ENCODE measurements at regions not wholly inside any gene's neighbourhood (a gene's known extent, or its start where the extent isn't known, plus 50 kb on each side); places are given as distances from the start of the nearest gene placed in this dataset.

DNA sequence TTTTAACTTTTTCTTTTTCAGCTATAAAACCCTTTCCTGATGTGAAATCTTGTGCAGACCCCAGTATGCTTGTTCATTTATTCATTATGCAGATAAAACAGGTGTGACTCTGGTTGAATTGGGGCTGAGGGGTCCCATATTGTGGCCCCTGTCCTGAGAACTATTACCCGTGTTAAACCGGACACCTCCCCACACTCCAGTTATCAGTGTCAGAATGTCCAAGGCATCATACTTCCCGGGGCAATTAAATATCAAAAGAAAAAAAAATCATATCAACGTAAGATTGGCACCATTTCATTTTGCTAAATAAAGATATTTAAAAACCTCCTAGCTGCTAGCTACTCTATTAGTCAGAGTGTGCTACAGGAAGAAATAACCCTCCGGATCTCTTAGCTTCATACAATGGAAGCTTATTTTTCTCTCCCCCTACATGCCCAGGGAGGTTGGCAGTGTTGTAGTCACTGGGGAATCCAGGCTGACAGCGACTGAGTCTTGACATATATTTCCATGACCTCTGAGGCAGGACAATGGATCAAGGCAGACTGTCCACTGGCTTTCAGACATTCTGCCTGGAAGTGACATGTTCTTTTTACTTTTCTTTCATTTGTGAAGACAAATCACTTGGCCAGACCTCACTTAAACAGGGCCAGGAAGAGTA lies 170.0 kb downstream of the SEC61B start:
- H3K27me3 ChIP-seq, result no peaks in the 10 kb centered on the region
- peaks cover 0 to 14% (median 0%) of the 10 kb centered on the region in 9 donors for H3K4me1 ChIP-seq
- H3K36me3 ChIP-seq, result no peaks in the 10 kb centered on the region
- no peak for DNase-seq
- TF ChIP-seq, protein P1, sequence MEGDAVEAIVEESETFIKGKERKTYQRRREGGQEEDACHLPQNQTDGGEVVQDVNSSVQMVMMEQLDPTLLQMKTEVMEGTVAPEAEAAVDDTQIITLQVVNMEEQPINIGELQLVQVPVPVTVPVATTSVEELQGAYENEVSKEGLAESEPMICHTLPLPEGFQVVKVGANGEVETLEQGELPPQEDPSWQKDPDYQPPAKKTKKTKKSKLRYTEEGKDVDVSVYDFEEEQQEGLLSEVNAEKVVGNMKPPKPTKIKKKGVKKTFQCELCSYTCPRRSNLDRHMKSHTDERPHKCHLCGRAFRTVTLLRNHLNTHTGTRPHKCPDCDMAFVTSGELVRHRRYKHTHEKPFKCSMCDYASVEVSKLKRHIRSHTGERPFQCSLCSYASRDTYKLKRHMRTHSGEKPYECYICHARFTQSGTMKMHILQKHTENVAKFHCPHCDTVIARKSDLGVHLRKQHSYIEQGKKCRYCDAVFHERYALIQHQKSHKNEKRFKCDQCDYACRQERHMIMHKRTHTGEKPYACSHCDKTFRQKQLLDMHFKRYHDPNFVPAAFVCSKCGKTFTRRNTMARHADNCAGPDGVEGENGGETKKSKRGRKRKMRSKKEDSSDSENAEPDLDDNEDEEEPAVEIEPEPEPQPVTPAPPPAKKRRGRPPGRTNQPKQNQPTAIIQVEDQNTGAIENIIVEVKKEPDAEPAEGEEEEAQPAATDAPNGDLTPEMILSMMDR (IDR thresholded peaks at IDR 0.05), result no peak
- 26 to 30% methylated on average over 6 of the region's 6 CpGs for WGBS, 2 donors
- no peak overlapping the region for H3K4me3 ChIP-seq
- peak in 5 of 8 donors; percentile 18 to 65 (median 57) for ATAC-seq
- intact Hi-C loops (cut with DNase I), result no loop called here
- no peak overlapping the region for H3K27ac ChIP-seq
- no peaks in the 10 kb centered on the region for H3K9me3 ChIP-seq

DNA sequence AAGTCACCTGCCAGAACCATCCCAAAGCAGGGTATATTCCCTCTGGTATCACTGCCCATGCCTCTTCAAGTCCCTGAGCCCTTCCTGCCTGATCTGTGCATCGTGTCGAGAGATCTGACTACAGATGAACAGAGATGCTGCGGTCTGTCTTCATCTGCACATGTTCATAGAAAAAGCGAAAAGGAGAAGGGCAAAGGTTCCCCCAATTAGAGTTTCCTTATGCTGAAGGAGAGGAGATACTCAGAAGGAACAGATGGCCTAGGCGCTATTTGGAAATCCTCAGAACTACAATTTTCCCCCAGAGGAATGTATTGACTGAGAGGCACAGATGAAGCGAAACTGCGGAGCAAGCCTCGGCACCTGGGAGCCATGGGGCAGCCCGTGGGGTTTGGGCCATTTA lies 170.9 kb downstream of the SEC61B start:
- H3K4me1 ChIP-seq, result peaks cover 0 to 14% (median 0%) of the 10 kb centered on the region in 9 donors
- no peaks in the 10 kb centered on the region for H3K36me3 ChIP-seq
- WGBS, 2 donors, result 94 to 96% methylated on average over 9 of the region's 9 CpGs
- TF ChIP-seq, protein P1 (IDR thresholded peaks at IDR 0.05), result no peak
- H3K27me3 ChIP-seq, result no peaks in the 10 kb centered on the region
- no peak overlapping the region for H3K27ac ChIP-seq
- no peak overlapping the region for H3K4me3 ChIP-seq
- no peak for ATAC-seq
- no peaks in the 10 kb centered on the region for H3K9me3 ChIP-seq
- DNase-seq, result no peak
- intact Hi-C loops (cut with DNase I), result no loop called here

DNA sequence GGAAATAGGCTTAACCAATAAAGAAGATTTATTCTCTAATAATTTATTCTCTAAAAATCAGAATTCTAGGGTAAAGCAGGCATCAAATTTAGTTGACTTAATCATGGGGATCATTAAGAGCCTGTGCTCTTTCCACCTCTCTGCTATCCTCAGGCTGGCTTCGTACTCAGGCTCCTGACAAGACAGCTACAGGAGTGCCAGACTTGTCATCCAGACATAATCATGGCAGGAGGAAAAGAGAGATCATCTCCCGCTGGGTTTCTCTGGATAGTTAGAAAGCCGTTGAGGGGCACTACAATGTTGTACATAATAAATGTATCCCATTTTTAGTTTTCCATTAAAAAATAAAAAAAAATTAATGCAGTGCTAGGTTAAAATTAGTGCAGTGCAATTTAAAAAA lies 171.9 kb downstream of the SEC61B start:
- WGBS, 2 donors, result 57% methylated on average over 3 of the region's 3 CpGs
- no peak for ATAC-seq
- no peak for DNase-seq
- Histone ChIP-seq H3K9me3 (no peaks in the 10 kb centered on the region), H3K36me3 (no peaks in the 10 kb centered on the region), H3K27ac (no peak overlapping the region), H3K27me3 (no peaks in the 10 kb centered on the region), H3K4me3 (no peak overlapping the region), H3K4me1 (peaks cover 0 to 14% (median 0%) of the 10 kb centered on the region in 9 donors)
- TF ChIP-seq, protein P1 (IDR thresholded peaks at IDR 0.05), result no peak
- intact Hi-C loops (cut with DNase I), result no loop called here

DNA sequence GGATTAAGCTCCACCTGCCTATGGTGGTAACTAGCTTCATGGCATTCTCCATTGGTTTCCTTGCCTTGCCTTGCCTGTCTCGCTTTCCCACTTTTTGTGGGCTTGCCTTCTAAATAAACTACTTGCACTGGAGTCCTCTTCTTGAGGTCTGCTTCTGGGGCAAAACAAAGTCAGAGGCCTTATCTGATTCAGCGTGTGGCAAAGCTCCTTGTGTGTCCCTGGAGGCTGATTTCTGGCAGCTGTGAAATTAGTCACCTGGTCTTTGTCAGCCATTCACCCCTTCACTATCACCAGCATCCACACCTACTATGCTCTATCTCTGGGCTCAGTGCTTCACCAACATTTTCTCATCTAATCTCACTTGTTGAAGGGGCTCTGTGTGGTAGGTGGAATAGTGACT lies 176.2 kb downstream of the SEC61B start:
- Histone ChIP-seq H3K27me3 (no peaks in the 10 kb centered on the region), H3K27ac (no peak overlapping the region), H3K36me3 (no peaks in the 10 kb centered on the region), H3K9me3 (no peaks in the 10 kb centered on the region), H3K4me3 (no peak overlapping the region), H3K4me1 (peaks cover 0 to 7% (median 0%) of the 10 kb centered on the region in 9 donors)
- intact Hi-C loops (cut with DNase I), result no loop called here
- TF ChIP-seq, protein P1 (IDR thresholded peaks at IDR 0.05), result no peak
- WGBS, 2 donors, result 43 to 53% methylated on average over 2 of the region's 2 CpGs
- DNase-seq, result no peak
- no peak for ATAC-seq
